ENCODE measurements at regions not wholly inside any gene's neighbourhood (a gene's known extent, or its start where the extent isn't known, plus 50 kb on each side); places are given as distances from the start of the nearest gene placed in this dataset.

DNA sequence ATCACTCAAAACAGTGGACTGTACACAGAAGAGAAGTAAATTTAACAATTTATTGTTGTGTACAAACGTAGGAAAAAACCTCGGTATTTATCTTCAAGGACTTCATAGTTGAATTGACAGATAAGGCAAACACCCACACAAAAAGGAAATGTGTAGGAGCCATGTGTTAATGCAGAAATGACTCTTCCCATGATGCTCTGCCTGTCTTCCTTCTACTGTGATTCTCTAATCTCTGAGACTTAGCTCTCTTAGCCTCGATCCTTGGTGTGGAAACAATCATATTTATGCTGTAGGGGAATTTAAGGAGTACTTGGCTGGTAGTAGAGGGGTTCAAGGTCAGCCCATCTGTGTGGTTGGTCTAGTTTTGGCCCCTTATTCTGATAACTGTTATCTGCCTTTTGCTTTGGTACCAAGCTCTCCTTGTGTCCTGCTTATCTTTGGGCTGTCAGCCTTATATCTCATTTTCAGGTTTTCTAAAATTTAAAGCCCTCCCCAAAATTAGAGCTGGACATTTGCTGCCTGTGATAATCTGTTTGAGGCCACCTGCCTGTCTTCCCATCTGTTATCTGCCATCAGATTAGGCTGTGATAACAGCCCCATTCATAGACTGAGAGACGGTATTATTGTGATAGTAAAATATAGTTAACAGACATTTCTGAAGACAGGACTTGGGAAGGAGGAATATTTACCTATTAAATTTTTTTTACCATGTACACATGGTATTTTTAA lies 81.7 kb downstream of the GPR85 start:
- DNase-seq (no peak), FAIRE-seq (no peak)
- TF ChIP-seq, protein P1, sequence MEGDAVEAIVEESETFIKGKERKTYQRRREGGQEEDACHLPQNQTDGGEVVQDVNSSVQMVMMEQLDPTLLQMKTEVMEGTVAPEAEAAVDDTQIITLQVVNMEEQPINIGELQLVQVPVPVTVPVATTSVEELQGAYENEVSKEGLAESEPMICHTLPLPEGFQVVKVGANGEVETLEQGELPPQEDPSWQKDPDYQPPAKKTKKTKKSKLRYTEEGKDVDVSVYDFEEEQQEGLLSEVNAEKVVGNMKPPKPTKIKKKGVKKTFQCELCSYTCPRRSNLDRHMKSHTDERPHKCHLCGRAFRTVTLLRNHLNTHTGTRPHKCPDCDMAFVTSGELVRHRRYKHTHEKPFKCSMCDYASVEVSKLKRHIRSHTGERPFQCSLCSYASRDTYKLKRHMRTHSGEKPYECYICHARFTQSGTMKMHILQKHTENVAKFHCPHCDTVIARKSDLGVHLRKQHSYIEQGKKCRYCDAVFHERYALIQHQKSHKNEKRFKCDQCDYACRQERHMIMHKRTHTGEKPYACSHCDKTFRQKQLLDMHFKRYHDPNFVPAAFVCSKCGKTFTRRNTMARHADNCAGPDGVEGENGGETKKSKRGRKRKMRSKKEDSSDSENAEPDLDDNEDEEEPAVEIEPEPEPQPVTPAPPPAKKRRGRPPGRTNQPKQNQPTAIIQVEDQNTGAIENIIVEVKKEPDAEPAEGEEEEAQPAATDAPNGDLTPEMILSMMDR (IDR thresholded peaks at IDR 0.05; ENCODE audit: borderline replicate concordance, extremely low read depth, insufficient read depth), result no peak

DNA sequence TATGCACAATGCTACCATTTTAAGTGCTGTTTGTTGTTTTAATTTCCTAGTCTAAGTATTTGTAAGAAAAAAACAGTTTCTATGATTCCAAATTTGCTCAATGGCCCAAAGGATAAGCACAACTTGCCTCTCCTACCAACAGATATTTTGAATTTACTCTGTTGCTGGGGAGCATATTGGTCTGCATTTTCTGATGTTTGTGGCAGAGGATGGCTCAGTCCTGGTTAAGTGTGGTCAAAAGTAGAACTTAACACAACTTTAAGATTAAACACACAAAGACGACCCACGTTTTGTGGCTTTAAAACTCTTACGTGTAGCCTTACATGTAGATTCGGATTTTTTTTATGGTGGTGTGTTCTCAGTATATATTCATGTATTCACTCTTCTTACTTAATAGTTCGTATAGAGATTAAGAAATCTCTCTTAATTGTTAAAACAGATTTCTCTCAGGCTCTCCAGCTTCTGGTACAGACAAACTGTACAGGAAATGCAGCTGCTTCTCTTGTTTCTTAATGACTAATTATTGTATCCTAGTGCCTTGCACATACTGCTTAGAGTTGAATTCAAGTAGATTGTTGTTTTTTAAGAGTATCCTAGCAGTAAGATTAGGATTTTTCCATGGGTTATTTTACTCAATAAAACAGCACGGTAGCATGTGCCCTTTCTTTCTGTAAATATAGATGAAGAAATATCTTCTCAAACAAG lies 86.2 kb downstream of the GPR85 start:
- FAIRE-seq, result no peak
- no peak overlapping the region for H3K4me3 ChIP-seq (ENCODE audit: low read length in 3 of 3)
- intact Hi-C loops (cut with DNase I), result no loop called here

More for the DNA sequence above, 81.7 kb downstream of the GPR85 start:
- H3K4me3 ChIP-seq (ENCODE audit: low read length in 3 of 3), result no peak overlapping the region
- no peaks in the 10 kb centered on the region for H3K4me1 ChIP-seq (ENCODE audit: control insufficient read depth in 2 of 3, insufficient read depth in 2 of 3, low read depth in 1 of 3, low read length in 3 of 3)
- intact Hi-C loops (cut with DNase I), result no loop called here
- no peaks in the 10 kb centered on the region for H3K27me3 ChIP-seq (ENCODE audit: control insufficient read depth, insufficient read depth, low read length)
- no peak overlapping the region for H3K27ac ChIP-seq (ENCODE audit: low read depth in 2 of 2, low read length in 2 of 2)
- no peaks in the 10 kb centered on the region for H3K36me3 ChIP-seq (ENCODE audit: control insufficient read depth in 2 of 3, insufficient read depth in 3 of 3, low read length in 3 of 3)
- peaks cover 0 to 10% (median 0%) of the 10 kb centered on the region in 3 donors for H3K9me3 ChIP-seq (ENCODE audit: control insufficient read depth in 2 of 3, insufficient read depth in 1 of 3, low read length in 3 of 3)
- no peak overlapping the region for H3K9ac ChIP-seq (ENCODE audit: low read length in 3 of 3)

DNA sequence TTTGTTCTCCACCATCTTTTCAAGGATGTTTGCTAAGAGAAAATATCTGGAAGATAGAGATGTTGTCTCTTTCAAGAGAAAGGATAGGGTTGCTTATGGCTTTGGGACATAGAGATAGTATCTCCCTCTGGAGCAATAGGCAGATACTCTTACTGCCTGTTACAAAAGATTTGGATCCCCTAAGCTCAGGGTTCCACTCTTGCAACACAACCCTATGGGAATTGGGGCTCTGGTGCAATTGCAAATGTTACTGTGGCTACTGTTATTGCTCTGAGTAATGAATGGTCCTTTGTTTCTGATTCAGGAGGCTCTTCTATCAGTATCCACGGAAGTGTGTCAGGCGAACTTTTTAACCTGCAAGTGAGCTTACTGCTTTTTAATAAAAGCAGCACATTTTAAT lies 88.8 kb downstream of the GPR85 start:
- H3K9ac ChIP-seq (ENCODE audit: low read length in 3 of 3), result no peak overlapping the region
- no peak overlapping the region for H3K4me3 ChIP-seq (ENCODE audit: low read length in 3 of 3)
- no peak for DNase-seq
- no peaks in the 10 kb centered on the region for H3K9me3 ChIP-seq (ENCODE audit: control insufficient read depth in 2 of 3, insufficient read depth in 1 of 3, low read length in 3 of 3)
- no peaks in the 10 kb centered on the region for H3K27me3 ChIP-seq (ENCODE audit: control insufficient read depth, insufficient read depth, low read length)
- TF ChIP-seq, protein P1 (IDR thresholded peaks at IDR 0.05; ENCODE audit: borderline replicate concordance, extremely low read depth, insufficient read depth), result no peak
- no peak for FAIRE-seq
- H3K36me3 ChIP-seq (ENCODE audit: control insufficient read depth in 2 of 3, insufficient read depth in 3 of 3, low read length in 3 of 3), result no peaks in the 10 kb centered on the region
- intact Hi-C loops (cut with DNase I), result no loop called here
- no peaks in the 10 kb centered on the region for H3K4me1 ChIP-seq (ENCODE audit: control insufficient read depth in 2 of 3, insufficient read depth in 2 of 3, low read depth in 1 of 3, low read length in 3 of 3)
- H3K27ac ChIP-seq (ENCODE audit: low read depth in 2 of 2, low read length in 2 of 2), result no peak overlapping the region

More for the DNA sequence above, 86.2 kb downstream of the GPR85 start:
- Histone ChIP-seq H3K36me3 (ENCODE audit: control insufficient read depth in 2 of 3, insufficient read depth in 3 of 3, low read length in 3 of 3) (no peaks in the 10 kb centered on the region), H3K27me3 (ENCODE audit: control insufficient read depth, insufficient read depth, low read length) (no peaks in the 10 kb centered on the region), H3K9me3 (ENCODE audit: control insufficient read depth in 2 of 3, insufficient read depth in 1 of 3, low read length in 3 of 3) (no peaks in the 10 kb centered on the region), H3K4me1 (ENCODE audit: control insufficient read depth in 2 of 3, insufficient read depth in 2 of 3, low read depth in 1 of 3, low read length in 3 of 3) (no peaks in the 10 kb centered on the region), H3K9ac (ENCODE audit: low read length in 3 of 3) (no peak overlapping the region), H3K27ac (ENCODE audit: low read depth in 2 of 2, low read length in 2 of 2) (no peak overlapping the region)
- no peak for DNase-seq
- TF ChIP-seq, protein P1 (IDR thresholded peaks at IDR 0.05; ENCODE audit: borderline replicate concordance, extremely low read depth, insufficient read depth), result no peak

All from kidney (tissue), 13 donors.